GM19467 (cell line): ENCODE measurements at regions not wholly inside any gene's neighbourhood (a gene's known extent, or its start where the extent isn't known, plus 50 kb on each side); places are given as distances from the start of the nearest gene placed in this dataset.
"Not testable (repeated sequence)": the region's sequence is repeated elsewhere in the genome, so short reads cannot be mapped to it uniquely, and the experiment has no call there.

Source experiments
- ATAC-seq: cut with Tn5 transposase; IDR thresholded peaks from one replicate; pipeline ENCODE4 v1.9.1; 2021; ENCODE audit warnings: mild to moderate bottlenecking, moderate library complexity; ENCODE audit not compliant: unreplicated experiment

- peak; percentile 86 for ATAC-seq
These were observed 365.3 kb upstream of the PROX1 start for GRCh38 chr1:213622365-213623063.

- no peak for ATAC-seq
These were observed 364.6 kb upstream of the PROX1 start for GRCh38 chr1:213623064-213623581.

- no peak for ATAC-seq
These were observed 363.9 kb upstream of the PROX1 start for GRCh38 chr1:213623862-213624261.

- not testable (repeated sequence) for ATAC-seq
These were observed 351.0 kb upstream of the PROX1 start for GRCh38 chr1:213636778-213637177.

- no peak for ATAC-seq
These were observed 346.5 kb upstream of the PROX1 start for GRCh38 chr1:213641312-213641711.

GRCh38 chr1:213643360-213643759, 344.4 kb upstream of the PROX1 start:
- ATAC-seq, result no peak

GRCh38 chr1:213647864-213648650, 339.7 kb upstream of the PROX1 start:
- ATAC-seq, result no peak

- no peak for ATAC-seq
These were observed 338.4 kb upstream of the PROX1 start for GRCh38 chr1:213649373-213649772.

- no peak for ATAC-seq
These were observed 337.2 kb upstream of the PROX1 start for GRCh38 chr1:213650603-213651002.

- no peak for ATAC-seq
These were observed 336.7 kb upstream of the PROX1 start for GRCh38 chr1:213651077-213651476.

- no peak for ATAC-seq
These were observed 335.7 kb upstream of the PROX1 start for GRCh38 chr1:213652109-213652508.

GRCh38 chr1:213656039-213656438, 331.7 kb upstream of the PROX1 start:
- no peak for ATAC-seq

GRCh38 chr1:213656503-213656902, 331.3 kb upstream of the PROX1 start:
- ATAC-seq, result no peak

GRCh38 chr1:213657013-213657412, 330.8 kb upstream of the PROX1 start:
- no peak for ATAC-seq

- no peak for ATAC-seq
These were observed 329.9 kb upstream of the PROX1 start for GRCh38 chr1:213657879-213658278.

GRCh38 chr1:213658457-213658856, 329.3 kb upstream of the PROX1 start:
- ATAC-seq, result no peak

- ATAC-seq, result no peak
These were observed 327.9 kb upstream of the PROX1 start for GRCh38 chr1:213659580-213660547.

- ATAC-seq, result no peak
These were observed 326.5 kb upstream of the PROX1 start for GRCh38 chr1:213661302-213661701.

GRCh38 chr1:213666113-213666512, 321.7 kb upstream of the PROX1 start:
- ATAC-seq, result no peak

GRCh38 chr1:213666922-213667321, 320.9 kb upstream of the PROX1 start:
- no peak for ATAC-seq

- ATAC-seq, result no peak
These were observed 318.3 kb upstream of the PROX1 start for GRCh38 chr1:213669512-213669911.
